Stimulated activated CD4-positive, alpha-beta T cell treated with anti-CD3 and anti-CD28 coated beads, Interleukin-4, amount 100 ng/mL, for 1 hour (primary cell): ENCODE measurements at regions not wholly inside any gene's neighbourhood (a gene's known extent, or its start where the extent isn't known, plus 50 kb on each side); places are given as distances from the start of the nearest gene placed in this dataset.
"Not testable (repeated sequence)": the region's sequence is repeated elsewhere in the genome, so short reads cannot be mapped to it uniquely, and the experiment has no call there.

ENCODE experiments used
- DNase-seq: peaks from one replicate; pipeline ENCODE4 v3.0.0-alpha.2; 2020

DNA sequence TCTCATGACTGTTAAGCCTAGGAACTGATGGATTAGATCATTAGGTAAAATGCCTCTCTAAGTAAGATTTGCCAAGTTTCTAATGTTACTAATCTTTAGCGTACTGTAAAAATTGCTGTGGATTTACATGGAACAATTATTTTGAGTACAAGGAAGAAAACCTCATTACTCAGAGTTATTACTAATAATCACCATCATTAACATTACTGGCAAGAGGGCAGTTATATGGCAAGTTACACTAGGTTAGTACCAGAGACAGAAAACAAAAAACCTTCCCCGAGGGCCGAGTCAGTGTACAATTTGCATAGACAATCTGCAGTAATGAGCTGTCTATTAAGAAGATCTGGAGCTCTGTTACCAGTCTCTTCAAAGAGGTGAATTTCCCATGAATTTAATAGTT, 775.6 kb downstream of the GATA3 start:
- DNase-seq, result no peak

DNA sequence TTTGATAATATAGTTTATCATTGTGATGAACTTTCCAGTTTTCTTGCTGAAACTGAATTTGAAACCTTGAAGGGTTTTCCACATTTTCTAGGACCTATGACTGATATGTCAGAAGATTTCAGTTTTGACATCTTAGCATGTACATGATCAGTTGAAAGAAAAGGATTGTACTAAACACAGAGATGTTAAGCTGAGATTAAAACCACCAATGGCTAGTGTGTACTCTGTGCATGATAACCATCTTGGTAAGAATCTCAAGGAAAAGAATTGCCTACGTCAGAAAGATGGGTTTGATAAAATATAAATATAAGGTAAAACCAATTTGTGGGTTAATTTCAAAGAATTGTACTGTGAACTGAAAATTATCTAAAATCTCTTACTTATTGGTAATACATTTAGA, 776.4 kb downstream of the GATA3 start:
- DNase-seq, result no peak

DNA sequence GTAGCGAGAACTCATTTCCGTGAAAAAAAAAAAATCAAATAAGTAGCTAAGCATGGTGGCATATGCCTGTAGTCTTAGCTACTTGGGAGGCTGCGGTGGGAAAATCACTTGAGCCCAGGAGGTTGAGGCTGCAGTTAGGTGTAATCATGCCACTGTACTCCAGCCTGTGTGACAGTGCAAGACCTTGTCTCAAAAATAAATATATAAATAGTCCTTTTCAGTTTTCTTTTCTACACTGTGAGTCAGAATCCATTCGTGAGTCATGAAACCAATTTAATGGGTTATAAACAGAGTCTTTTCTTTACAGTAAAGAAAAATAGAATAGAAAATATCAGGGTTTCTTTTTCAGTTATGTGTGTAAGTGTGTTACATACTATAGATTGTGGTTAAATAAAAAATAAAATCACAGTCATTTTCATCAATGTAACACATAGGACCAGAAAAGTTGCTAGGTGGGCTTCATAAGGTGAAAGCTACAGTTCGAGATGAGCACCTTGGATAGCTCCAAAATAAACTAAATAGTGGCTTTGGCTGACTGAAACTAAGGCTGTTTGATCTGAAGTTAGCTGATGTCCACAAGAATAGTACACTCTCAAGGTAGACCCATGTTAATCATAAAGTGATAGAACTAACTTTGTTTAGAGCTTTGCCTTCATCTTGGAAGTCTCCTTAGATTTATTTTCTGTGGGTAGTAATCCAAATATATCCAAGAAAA, 781.1 kb downstream of the GATA3 start:
- DNase-seq, result no peak

DNA sequence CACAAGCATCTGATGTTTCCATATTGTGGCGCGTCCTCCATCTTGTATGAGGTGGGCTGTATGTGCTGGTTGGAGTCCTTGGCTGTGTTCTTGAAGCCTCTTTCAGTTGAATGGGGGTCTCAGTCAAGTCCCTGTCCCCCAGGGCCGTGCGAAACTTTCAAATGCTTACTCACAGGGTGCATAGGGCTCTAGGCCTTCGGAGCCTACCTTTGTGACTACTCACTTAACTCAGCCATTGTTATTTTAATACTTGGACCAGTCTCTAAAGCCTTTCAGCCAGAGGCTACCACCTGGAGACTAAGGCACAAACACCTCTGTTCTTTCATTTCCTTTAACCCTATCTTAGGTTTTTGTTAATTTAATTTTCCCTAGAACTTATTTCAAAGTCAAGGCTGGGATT, 785.9 kb downstream of the GATA3 start:
- no peak for DNase-seq

DNA sequence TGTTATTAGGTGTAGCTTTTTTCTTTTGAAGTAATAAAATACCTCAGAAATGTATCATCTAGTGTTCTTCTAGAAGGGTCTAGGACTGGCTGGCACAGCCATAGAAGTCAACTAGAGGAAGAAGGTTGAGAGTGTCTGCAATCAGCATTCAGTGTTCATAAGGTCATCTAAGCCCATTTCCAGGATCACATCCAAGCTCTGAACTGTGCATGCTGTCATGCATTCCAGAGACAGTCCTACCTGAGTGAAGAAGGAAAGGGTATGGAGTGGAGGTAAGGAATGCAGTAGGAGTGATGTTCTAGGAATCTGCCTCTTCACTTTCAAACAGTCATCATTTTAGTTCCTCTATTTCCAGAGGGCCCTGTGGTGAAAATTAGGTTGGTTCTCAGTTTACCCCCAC, 789.7 kb downstream of the GATA3 start:
- no peak for DNase-seq

DNA sequence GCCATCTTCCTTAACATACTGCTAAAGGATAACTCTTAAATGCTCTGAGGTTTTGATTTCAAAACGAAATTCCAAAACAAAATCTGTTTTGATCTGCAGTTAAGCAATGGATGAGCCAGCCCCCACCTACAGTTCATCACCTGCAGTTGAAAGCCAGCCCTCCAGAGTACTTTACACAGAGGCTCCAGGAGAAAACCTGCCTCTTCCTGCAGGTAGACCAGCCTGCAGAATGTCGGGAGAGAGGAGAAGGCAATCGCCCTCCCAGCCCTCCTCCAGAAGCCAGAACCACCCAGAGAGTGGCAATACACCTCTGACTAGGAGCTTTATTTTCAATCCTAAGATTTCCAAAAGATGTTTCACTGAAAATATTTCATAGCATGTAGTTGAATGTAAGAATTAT, 798.1 kb downstream of the GATA3 start:
- DNase-seq, result no peak

DNA sequence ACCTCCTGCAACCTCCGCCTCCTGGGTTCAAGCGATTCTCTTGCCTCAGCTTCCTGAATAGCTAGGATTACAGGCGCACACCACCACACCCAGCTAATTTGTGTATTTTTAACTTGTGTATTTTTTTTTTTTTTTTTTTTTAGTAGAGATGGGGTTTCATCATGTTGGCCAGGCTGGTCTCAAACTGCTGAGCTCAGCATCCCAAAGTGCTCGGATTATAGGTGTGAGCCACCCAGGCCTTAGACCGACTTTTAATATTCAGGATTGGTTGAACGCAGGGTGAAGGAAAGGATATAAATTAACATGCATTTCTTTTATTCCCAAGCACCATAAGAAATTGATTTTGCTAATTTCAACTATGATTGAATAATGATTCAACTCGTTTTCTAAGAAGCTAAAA, 798.6 kb downstream of the GATA3 start:
- no peak for DNase-seq

DNA sequence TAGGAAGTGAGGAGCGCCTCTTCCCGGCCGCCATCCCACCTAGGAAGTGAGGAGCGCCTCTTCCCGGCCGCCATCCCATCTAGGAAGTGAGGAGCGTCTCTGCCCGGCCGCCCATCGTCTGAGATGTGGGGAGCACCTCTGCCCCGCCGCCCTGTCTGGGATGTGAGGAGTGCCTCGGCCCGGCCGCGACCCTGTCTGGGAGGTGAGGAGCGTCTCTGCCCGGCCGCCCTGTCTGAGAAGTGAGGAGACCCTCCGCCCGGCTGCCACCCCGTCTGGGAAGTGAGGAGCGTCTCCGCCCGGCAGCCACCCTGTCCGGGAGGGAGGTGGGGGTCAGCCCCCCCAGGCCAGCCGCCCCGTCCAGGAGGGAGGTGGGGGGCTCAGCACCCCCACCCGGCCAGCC, 814.4 kb downstream of the GATA3 start:
- not testable (repeated sequence) for DNase-seq

DNA sequence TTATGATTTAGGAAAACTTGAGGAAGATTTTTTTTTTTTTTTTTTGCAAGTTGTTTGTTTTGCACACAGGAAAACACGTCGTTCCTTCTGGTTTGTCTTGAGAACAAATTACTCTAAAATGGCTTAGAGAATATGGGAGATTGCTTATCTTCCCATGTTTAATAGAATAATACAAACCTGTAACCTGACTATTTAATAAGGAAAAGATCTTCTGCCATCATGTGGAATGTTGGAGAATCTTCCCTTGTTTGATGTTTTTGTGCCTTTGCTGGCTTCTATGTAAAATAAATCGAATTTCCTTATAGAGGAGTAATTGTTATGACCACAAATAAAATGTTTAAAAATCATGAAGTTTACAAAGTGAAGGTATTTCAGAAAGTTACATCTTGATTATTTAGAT, 818.8 kb downstream of the GATA3 start:
- DNase-seq, result no peak

DNA sequence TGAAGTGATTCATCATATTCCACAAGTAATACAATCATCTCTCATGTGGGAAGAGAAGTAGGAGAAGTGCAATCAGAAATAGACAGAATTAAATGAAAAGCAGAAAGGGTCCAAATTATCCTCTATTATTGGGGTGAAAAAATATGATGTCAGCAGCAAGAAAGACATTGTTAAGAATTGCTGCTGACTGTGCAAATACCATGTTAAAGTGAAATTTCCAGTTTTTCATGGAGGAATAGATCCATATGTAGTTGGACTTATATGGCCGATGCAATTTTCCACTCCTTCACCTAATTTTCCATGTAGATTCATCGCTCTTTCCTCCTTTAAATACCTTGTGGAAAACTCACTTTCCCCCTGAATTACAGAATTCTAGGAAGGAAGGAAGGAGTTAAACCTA, 819.8 kb downstream of the GATA3 start:
- no peak for DNase-seq

DNA sequence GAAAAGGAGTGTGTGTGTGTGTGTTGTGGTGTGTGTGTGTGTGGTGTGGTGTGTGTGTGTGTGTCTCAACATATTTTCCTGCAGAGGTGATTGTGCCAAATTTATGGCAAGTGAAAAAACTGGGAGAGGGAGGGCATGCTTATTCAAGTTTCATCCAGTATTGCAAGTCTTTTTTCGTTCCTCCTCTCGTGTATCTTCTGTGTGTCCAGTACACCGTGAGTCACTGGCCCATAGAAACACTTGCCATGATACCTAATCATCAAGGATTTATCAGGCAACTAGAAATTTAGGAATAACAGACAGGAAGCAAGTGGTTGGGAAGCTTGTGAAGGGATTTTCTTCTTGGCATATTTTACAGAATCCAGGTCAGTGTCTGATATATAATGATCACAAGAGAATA, 820.5 kb downstream of the GATA3 start:
- DNase-seq, result no peak

DNA sequence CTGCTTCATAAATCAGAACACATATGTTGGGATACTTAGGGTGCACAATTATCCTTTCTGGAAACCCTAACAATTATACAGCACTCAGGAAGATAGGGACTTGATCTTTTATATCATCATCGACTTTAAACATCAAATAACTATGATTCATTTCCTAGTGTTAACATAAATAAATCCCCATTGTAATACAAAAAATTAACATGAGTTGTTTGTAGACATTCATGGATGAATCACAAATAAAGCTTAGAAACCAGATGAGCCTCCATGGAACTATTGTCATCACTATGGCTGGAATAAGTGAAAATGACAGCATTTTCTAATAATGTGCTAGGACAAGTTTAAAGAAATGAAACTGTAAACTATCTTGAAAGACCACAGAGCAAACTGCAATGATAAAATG, 821.7 kb downstream of the GATA3 start:
- no peak for DNase-seq

DNA sequence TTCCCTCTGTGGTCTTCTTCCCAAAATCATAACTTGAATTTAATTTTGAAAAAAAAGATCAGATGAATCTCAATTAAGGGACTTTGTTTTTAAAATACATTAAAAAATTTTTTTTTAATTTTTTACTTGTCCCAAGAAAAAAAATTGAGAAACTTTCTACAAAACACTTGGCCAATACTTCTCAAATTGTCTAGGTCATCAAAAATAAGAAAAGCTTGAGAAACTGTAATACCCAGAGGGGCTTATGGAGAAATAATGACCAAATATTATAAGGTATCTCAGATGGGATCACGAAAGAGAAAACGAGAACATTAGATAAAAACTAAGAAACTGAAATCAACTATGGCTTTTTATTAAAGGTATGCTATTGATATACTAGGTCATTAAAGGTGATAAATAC, 835.0 kb downstream of the GATA3 start:
- no peak for DNase-seq

DNA sequence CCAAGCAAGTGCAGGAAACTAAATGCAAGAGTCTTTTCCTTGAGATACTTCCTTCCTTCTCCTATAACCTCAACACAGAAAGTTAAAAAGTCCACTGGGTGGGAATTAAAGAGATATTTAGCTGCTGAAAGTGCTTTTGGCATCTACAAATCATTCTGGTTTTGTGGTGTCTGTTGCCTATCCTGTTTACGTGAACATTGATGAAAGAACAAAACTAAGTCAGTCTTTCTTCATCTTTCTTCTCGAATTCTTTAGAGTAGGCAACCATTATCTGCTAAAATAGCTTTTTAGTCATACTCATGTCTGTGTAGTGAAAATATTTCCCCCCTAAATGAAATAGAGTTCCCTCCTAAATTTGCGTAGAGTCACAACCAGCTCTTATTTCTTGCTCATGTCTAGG, 838.6 kb downstream of the GATA3 start:
- no peak for DNase-seq

DNA sequence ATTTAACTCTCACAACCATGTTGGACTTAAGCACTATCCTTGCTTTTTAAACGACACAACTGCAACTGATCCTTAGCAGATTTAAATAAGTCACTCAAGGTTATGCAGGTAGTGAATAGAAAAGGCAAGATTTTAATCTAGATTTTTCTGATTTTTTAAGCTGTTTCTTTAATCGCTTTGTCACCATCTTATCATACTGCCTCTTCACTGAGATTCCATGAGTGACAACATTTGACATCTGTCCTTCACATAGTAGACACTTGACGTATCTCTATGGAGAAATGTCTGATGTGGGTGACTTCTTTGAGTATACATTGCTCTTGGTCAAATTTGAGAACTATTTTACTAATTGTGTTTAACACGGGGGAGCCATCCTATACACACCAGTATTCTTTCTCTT, 839.7 kb downstream of the GATA3 start:
- no peak for DNase-seq

DNA sequence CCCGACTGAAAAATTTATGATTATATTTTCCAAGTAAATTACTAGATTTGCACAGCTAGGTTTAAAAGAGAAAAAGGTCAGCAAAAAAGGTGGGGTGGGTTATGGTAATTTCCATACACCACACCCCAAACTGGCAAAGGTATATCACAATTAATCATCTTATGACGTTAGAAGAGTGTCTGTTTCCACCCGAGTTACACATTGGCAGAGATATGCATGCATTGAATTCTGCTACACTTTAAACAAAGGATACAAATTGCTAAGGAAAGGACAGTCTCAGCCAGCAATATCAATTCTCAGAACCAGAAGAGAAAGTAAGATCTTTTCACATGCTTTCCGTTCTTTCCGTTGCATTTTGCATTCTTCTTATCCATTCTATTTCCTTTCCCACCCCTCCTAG, 843.3 kb downstream of the GATA3 start:
- DNase-seq, result no peak

DNA sequence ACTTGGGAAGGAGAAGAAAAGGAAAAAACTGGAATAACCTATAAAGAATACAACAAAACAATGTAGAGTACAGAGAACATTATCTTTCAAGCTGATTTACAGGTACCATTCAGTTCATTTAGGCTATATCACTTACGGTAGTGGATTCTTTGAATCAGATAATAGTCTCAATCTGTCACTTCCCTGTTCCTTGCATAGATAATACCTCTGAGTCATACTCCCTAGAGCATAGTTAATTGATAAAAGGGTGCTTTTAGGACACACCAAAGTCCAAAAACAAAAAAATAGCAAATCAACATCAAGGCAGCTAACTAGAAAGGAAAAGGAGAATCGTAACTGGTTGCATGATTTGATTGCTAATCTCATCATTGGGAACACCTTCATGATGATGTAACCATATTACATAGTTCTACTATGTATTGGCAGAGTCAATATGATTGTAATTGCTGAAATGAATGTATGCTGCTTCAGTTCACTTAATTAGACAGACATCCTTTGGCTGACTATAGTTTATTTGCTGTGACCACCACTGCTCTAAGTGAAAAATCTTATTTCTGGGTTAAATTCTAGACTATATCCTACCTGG, 844.4 kb downstream of the GATA3 start:
- DNase-seq, result no peak

DNA sequence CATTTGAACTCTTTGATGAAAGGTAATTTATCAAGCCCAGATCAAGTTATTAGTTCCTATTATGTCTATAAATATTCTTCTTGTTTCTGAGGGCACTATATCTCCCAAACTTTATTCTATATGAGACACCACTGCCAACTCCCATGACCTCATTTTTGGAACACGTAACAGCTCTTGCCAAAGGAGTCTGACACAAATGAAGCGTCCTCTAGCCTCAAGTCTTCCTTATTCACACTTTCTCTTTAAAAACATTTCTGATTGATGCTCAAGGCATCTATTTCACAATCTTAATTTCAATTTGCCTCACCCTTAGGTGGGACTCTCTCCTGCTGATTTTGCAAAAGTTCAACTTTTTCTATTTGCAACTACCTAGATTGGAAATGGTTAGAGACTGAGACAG, 848.4 kb downstream of the GATA3 start:
- DNase-seq, result no peak

DNA sequence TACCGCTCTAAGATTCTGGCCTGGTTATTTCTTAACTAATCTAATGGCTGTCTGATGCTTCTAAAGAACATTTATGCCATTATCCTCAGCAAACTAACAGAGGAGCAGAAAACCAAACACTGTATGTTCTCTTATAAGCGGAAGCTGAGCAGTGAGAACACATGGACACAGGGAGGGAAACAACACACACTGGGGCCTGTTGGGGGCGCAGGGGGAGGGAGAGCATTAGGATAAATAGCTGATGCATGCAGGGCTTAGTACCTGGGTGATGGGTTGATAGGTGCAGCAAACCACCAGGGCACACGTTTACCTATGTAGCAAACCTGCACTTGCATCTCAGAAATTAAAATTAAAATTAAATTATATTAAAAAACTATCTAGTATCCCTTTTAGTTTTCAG, 853.5 kb downstream of the GATA3 start:
- DNase-seq, result no peak

DNA sequence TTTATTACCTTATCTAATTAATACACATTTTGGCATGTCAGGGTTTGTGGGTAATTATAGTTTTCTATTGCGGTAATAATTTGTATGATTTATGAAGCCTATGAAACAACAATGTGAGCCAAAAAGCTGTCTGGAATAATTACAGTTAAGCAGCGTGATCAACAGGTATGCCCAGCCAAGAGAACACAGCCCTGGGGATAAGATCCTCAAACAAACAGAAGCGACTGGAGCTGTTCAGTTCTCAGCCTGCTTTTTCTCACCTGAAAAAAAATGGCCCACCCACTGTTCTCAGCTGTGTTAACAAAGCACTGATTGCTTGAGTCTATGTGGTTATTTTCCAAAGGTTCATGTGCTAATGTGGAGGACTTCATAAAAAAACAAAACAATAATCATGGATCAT, 855.8 kb downstream of the GATA3 start:
- DNase-seq, result no peak

DNA sequence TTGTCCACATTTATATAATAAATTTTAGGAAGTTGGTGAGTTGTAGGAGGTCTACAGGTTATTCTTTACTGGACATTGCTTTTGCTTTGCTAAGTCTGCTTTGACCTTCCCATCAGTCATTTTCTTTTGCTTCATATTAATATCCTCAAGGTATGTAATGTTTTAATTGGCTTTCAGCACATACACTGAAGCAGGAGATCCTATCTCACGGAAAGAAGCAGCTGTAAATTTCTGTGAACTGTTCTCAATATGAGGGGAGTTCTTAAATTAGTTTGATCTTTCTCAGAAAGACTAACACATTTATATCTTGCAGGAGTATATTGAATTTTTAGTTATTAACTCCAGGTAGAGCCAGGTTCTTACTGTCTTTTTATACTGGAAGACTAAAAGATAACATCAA, 856.5 kb downstream of the GATA3 start:
- no peak for DNase-seq

DNA sequence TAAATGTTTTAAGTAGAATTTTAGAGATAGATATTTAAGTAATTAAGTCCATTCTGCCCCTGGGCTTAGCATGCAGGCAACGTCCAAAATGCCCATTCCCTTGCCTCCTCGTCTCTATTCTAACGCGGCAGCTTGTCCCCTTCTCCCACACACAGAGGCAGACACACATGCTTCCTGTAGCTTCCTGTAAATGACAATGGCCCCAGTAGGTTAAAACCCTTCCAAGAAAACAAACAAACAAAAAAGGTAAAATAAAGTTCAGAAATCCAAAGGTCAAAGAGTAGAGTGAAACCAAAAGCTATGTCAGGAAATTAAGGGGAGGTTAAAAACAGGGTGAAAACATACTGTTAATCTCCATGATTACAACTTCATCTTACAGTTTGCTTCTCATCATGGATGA, 857.6 kb downstream of the GATA3 start:
- DNase-seq, result no peak

DNA sequence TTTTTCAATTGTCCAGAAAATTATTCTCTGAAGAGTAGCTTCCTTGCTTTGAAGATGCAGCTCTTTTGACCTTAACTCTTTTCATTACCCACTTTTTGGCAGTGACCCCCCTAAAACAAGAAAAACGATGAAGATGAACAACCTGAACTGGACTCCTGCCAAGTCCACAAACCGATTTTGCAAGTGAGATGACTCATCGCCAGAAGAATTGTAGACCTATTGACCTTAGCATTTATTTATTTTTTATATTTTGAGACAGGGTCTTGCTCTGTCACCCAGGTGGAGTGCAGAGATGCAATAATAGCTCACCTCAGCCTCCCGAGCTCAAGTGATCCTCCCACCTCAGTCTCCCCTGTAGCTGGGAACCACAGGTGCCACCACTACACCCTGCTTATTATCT, 859.2 kb downstream of the GATA3 start:
- DNase-seq, result no peak

DNA sequence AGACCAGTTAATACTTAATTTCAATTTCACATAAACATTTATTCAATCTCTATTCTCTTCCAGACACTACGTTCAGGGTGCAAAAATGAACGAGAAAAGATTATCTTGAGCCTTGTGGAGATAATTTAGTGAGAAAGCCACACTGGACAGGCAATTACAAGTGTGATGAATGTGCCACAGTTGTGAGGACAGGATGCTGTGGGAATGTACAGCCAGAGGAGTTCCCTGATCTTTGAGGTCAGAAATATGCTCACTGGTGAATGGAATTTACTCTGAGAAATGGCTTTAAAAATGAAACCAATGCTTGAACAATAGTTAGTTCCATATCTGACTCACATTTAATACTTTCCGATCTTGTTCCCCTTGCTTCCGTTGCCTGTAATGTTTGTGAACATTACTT, 864.8 kb downstream of the GATA3 start:
- no peak for DNase-seq

DNA sequence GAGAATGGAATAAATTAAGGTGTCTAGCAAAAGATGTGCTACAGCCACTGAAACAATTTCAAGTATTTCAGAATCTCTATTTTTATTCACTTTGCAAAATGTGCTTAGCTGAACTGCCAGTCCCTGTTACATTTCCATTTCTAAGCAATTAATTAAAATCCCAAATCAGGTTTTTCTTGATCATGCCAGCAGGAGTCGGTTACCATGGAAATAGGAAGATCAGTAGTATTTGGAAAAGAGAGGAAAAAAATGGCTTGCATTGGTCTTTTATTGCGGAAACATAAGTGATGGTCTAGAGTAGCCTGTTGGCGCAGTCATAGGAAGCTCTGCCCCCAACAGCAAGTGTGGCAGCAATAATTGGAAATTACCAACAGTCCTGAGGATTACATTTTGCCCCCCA, 867.1 kb downstream of the GATA3 start:
- no peak for DNase-seq
